Ectodermal cell (in vitro differentiated cells): ENCODE measurements at regions not wholly inside any gene's neighbourhood (a gene's known extent, or its start where the extent isn't known, plus 50 kb on each side); places are given as distances from the start of the nearest gene placed in this dataset.

Experiments used
- H3K27ac ChIP-seq: 2 replicates; pipeline ENCODE4 v1.7.0; 2013; ENCODE audit warnings: mild to moderate bottlenecking, low read depth, low read length; ENCODE audit not compliant: insufficient read depth, poor library complexity, severe bottlenecking
- H3K27me3 ChIP-seq: 2 replicates; pipeline ENCODE4 v1.7.0; 2013; ENCODE audit warnings: mild to moderate bottlenecking, low read length; ENCODE audit not compliant: insufficient read depth, control insufficient read depth, poor library complexity, severe bottlenecking
- H3K36me3 ChIP-seq: one replicate; pipeline ENCODE4 v1.7.0; 2013; ENCODE audit warnings: low read length; ENCODE audit not compliant: control insufficient read depth, insufficient read depth
- H3K4me1 ChIP-seq: one replicate; pipeline ENCODE4 v1.7.0; 2013; ENCODE audit warnings: low read length; ENCODE audit not compliant: control insufficient read depth, insufficient read depth
- H3K4me3 ChIP-seq: 2 replicates; pipeline ENCODE4 v1.7.0; 2013; ENCODE audit warnings: low read depth, low read length, control low read depth; ENCODE audit not compliant: insufficient read depth
- H3K9me3 ChIP-seq: 2 replicates; pipeline ENCODE4 v1.7.0; 2013; ENCODE audit warnings: mild to moderate bottlenecking, low read length, moderate library complexity; ENCODE audit not compliant: control insufficient read depth
- WGBS, 2 experiments: methylation state at CpG; one replicate each; pipeline ENCODE4 v1.1.7; 2013; ENCODE audit warnings: missing lambda C conversion rate in 2 of 2; 5-methylcytosine and 5-hydroxymethylcytosine counted together

GRCh38 chr10:128710098-128710797 lies 584.0 kb upstream of the MKI67 start:
- WGBS, 2 experiments = 95 to 96% methylated on average over 49 of the region's 49 CpGs
- Histone ChIP-seq H3K4me1 (no peaks in the 10 kb centered on the region), H3K27me3 (no peaks in the 10 kb centered on the region), H3K4me3 (no peak overlapping the region), H3K36me3 (no peaks in the 10 kb centered on the region), H3K9me3 (no peaks in the 10 kb centered on the region), H3K27ac (no peak overlapping the region)

GRCh38 chr10:128710798-128711183 lies 584.6 kb upstream of the MKI67 start:
- no peaks in the 10 kb centered on the region for H3K9me3 ChIP-seq
- no peak overlapping the region for H3K4me3 ChIP-seq
- H3K4me1 ChIP-seq = no peaks in the 10 kb centered on the region
- WGBS, 2 experiments = 89 to 93% methylated on average over 8 of the region's 8 CpGs
- no peak overlapping the region for H3K27ac ChIP-seq
- H3K27me3 ChIP-seq = no peaks in the 10 kb centered on the region
- no peaks in the 10 kb centered on the region for H3K36me3 ChIP-seq

GRCh38 chr10:128711806-128712205 lies 585.6 kb upstream of the MKI67 start:
- Histone ChIP-seq H3K4me1 (no peaks in the 10 kb centered on the region), H3K27ac (no peak overlapping the region), H3K36me3 (no peaks in the 10 kb centered on the region), H3K4me3 (no peak overlapping the region), H3K9me3 (no peaks in the 10 kb centered on the region), H3K27me3 (no peaks in the 10 kb centered on the region)
- WGBS, 2 experiments = 95 to 96% methylated on average over 9 of the region's 9 CpGs

GRCh38 chr10:128712661-128713400 lies 586.6 kb upstream of the MKI67 start:
- Histone ChIP-seq H3K36me3 (no peaks in the 10 kb centered on the region), H3K4me3 (no peak overlapping the region), H3K27me3 (no peaks in the 10 kb centered on the region), H3K9me3 (no peaks in the 10 kb centered on the region), H3K27ac (no peak overlapping the region), H3K4me1 (no peaks in the 10 kb centered on the region)
- WGBS, 2 experiments = 91 to 93% methylated on average over 18 of the region's 18 CpGs

- H3K27ac ChIP-seq = no peak overlapping the region
- no peaks in the 10 kb centered on the region for H3K9me3 ChIP-seq
- H3K4me3 ChIP-seq = no peak overlapping the region
- WGBS, 2 experiments = 93 to 95% methylated on average over 5 of the region's 5 CpGs
- no peaks in the 10 kb centered on the region for H3K4me1 ChIP-seq
- no peaks in the 10 kb centered on the region for H3K27me3 ChIP-seq
- no peaks in the 10 kb centered on the region for H3K36me3 ChIP-seq
Observed at GRCh38 chr10:128713471-128713870, 587.2 kb upstream of the MKI67 start.

GRCh38 chr10:128713874-128714570 lies 587.8 kb upstream of the MKI67 start:
- 93% methylated on average over 6 of the region's 6 CpGs for WGBS, 2 experiments
- Histone ChIP-seq H3K4me1 (no peaks in the 10 kb centered on the region), H3K9me3 (no peaks in the 10 kb centered on the region), H3K27ac (no peak overlapping the region), H3K4me3 (no peak overlapping the region), H3K36me3 (no peaks in the 10 kb centered on the region), H3K27me3 (no peaks in the 10 kb centered on the region)

- Histone ChIP-seq H3K4me1 (no peaks in the 10 kb centered on the region), H3K4me3 (no peak overlapping the region), H3K36me3 (no peaks in the 10 kb centered on the region), H3K27ac (no peak overlapping the region), H3K9me3 (no peaks in the 10 kb centered on the region), H3K27me3 (no peaks in the 10 kb centered on the region)
- WGBS, 2 experiments = 75% methylated on average over 12 of the region's 12 CpGs
Observed at GRCh38 chr10:128714644-128715415, 588.6 kb upstream of the MKI67 start.

GRCh38 chr10:128716181-128716580 lies 590.0 kb upstream of the MKI67 start:
- H3K4me3 ChIP-seq = no peak overlapping the region
- H3K9me3 ChIP-seq = no peaks in the 10 kb centered on the region
- H3K27me3 ChIP-seq = no peaks in the 10 kb centered on the region
- no peaks in the 10 kb centered on the region for H3K36me3 ChIP-seq
- no peaks in the 10 kb centered on the region for H3K4me1 ChIP-seq
- no peak overlapping the region for H3K27ac ChIP-seq
- WGBS, 2 experiments = 88 to 89% methylated on average over 9 of the region's 9 CpGs

- no peak overlapping the region for H3K27ac ChIP-seq
- no peak overlapping the region for H3K4me3 ChIP-seq
- 87 to 92% methylated on average over 5 of the region's 5 CpGs for WGBS, 2 experiments
- no peaks in the 10 kb centered on the region for H3K27me3 ChIP-seq
- no peaks in the 10 kb centered on the region for H3K4me1 ChIP-seq
- H3K36me3 ChIP-seq = no peaks in the 10 kb centered on the region
- no peaks in the 10 kb centered on the region for H3K9me3 ChIP-seq
Observed at GRCh38 chr10:128721963-128722445, 595.8 kb upstream of the MKI67 start.
